IMR-90 (cell line): ENCODE measurements at regions not wholly inside any gene's neighbourhood (a gene's known extent, or its start where the extent isn't known, plus 50 kb on each side); places are given as distances from the start of the nearest gene placed in this dataset.

ENCODE experiments used
- CEBPB ChIP-seq: IDR thresholded peaks from 2 replicates; pipeline ENCODE4 v1.6.1; 2012; ENCODE audit warnings: low read depth, low read length, improper control_type of control experiment
- CHD1 ChIP-seq: IDR thresholded peaks from 2 replicates; pipeline ENCODE4 v1.6.1; 2012; ENCODE audit warnings: low read depth, low read length, improper control_type of control experiment
- MAZ ChIP-seq: IDR thresholded peaks from 2 replicates; pipeline ENCODE4 v1.6.1; 2012; ENCODE audit warnings: low read depth, mild to moderate bottlenecking, low read length, improper control_type of control experiment, moderate library complexity, borderline replicate concordance
- MXI1 ChIP-seq: IDR thresholded peaks from 2 replicates; pipeline ENCODE4 v1.6.1; 2012; ENCODE audit warnings: low read depth, mild to moderate bottlenecking, low read length, moderate library complexity, borderline replicate concordance
- NFE2L2 ChIP-seq: fragments of 150-350 bp; IDR thresholded peaks from 2 replicates; pipeline ENCODE4 v1.6.1; 2016; ENCODE audit warnings: low read depth, mild to moderate bottlenecking, low read length
- POLR2A ChIP-seq: IDR thresholded peaks from 2 replicates; pipeline ENCODE4 v1.6.1; 2012; ENCODE audit warnings: mild to moderate bottlenecking, low read depth, low read length
- RAD21 ChIP-seq: IDR thresholded peaks from 2 replicates; pipeline ENCODE4 v1.6.1; 2012; ENCODE audit warnings: low read length, improper control_type of control experiment
- RCOR1 ChIP-seq: IDR thresholded peaks from 2 replicates; pipeline ENCODE4 v1.6.1; 2012; ENCODE audit warnings: mild to moderate bottlenecking, low read length, improper control_type of control experiment; ENCODE audit not compliant: insufficient replicate concordance
- RFX5 ChIP-seq: IDR thresholded peaks from 2 replicates; pipeline ENCODE4 v1.8.0; 2012; ENCODE audit warnings: low read depth, mild to moderate bottlenecking, low read length, moderate library complexity
- SMC3 ChIP-seq: fragments of 150-350 bp; IDR thresholded peaks from 2 replicates; pipeline ENCODE4 v1.6.1; 2016; ENCODE audit warnings: low read depth, mild to moderate bottlenecking, antibody characterized with exemption, low read length, moderate library complexity
- TF ChIP-seq, protein P1 (sequence below): conservative IDR thresholded peaks from 2 replicates; pipeline ENCODE4 v1.5.1; 2012; ENCODE audit warnings: mild to moderate bottlenecking, low read depth, low read length, improper control_type of control experiment
- TF ChIP-seq, protein P2 (sequence below): fragments of 150-350 bp; IDR thresholded peaks from 2 replicates; pipeline ENCODE4 v1.6.1; 2017; ENCODE audit warnings: mild to moderate bottlenecking, antibody characterized with exemption, low read length, low read depth
- TF ChIP-seq, protein P3 (sequence below): fragments of 150-350 bp; IDR thresholded peaks from 2 replicates; pipeline ENCODE4 v1.6.1; 2016; ENCODE audit warnings: low read depth, mild to moderate bottlenecking, low read length, moderate library complexity, borderline replicate concordance

DNA sequence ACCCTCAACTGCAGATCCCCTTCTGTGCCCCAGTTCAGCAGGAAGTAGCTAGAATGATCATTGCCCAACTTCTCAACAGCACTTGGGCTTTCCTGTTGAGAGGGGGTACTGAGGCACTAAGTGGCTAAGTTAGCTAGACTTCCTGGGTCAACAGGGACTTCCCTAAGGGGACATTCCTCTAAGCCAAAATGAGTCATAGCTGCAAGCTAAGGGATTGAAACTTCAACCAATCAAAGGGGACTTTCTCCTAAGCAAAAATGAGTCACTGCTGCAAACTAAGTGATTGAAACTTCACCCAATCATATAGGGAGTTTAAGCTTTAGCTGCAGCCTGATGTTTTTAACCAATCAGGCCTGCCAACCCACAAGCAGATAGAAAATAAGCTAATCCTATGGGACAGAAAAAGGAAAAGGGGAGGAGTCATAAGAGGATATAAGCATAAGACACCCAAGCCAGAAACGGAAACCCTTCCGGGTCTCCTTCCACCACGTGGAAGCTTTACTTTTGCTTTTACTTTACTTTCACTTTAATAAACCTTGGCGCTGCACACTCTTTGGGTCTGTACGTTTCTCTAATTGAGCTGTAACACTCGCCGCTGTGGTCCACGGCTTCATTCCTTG, 659.0 kb upstream of the HS3ST5 start:
- TF ChIP-seq CEBPB = no peak
- TF ChIP-seq, protein P1, sequence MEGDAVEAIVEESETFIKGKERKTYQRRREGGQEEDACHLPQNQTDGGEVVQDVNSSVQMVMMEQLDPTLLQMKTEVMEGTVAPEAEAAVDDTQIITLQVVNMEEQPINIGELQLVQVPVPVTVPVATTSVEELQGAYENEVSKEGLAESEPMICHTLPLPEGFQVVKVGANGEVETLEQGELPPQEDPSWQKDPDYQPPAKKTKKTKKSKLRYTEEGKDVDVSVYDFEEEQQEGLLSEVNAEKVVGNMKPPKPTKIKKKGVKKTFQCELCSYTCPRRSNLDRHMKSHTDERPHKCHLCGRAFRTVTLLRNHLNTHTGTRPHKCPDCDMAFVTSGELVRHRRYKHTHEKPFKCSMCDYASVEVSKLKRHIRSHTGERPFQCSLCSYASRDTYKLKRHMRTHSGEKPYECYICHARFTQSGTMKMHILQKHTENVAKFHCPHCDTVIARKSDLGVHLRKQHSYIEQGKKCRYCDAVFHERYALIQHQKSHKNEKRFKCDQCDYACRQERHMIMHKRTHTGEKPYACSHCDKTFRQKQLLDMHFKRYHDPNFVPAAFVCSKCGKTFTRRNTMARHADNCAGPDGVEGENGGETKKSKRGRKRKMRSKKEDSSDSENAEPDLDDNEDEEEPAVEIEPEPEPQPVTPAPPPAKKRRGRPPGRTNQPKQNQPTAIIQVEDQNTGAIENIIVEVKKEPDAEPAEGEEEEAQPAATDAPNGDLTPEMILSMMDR = no peak
- TF ChIP-seq, protein P2, sequence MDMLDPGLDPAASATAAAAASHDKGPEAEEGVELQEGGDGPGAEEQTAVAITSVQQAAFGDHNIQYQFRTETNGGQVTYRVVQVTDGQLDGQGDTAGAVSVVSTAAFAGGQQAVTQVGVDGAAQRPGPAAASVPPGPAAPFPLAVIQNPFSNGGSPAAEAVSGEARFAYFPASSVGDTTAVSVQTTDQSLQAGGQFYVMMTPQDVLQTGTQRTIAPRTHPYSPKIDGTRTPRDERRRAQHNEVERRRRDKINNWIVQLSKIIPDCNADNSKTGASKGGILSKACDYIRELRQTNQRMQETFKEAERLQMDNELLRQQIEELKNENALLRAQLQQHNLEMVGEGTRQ = no peak
- no peak for TF ChIP-seq CHD1
- no peak for TF ChIP-seq POLR2A
- TF ChIP-seq MAZ = no peak
- TF ChIP-seq SMC3 = no peak
- TF ChIP-seq NFE2L2 = no peak
- no peak for TF ChIP-seq RAD21
- no peak for TF ChIP-seq MXI1
- no peak for TF ChIP-seq RFX5
- no peak for TF ChIP-seq RCOR1
- TF ChIP-seq, protein P3, sequence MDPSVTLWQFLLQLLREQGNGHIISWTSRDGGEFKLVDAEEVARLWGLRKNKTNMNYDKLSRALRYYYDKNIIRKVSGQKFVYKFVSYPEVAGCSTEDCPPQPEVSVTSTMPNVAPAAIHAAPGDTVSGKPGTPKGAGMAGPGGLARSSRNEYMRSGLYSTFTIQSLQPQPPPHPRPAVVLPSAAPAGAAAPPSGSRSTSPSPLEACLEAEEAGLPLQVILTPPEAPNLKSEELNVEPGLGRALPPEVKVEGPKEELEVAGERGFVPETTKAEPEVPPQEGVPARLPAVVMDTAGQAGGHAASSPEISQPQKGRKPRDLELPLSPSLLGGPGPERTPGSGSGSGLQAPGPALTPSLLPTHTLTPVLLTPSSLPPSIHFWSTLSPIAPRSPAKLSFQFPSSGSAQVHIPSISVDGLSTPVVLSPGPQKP = no peak
